PC-3 (cell line): ENCODE measurements at regions not wholly inside any gene's neighbourhood (a gene's known extent, or its start where the extent isn't known, plus 50 kb on each side); places are given as distances from the start of the nearest gene placed in this dataset.

Source experiments
- CTCF ChIP-seq: fragments of 300-600 bp; sonication (generic); conservative IDR thresholded peaks from 2 replicates; pipeline ENCODE4 v1.5.1; 2017; ENCODE audit warnings: antibody characterized with exemption, low read depth, mild to moderate bottlenecking, low read length
- EZH2phosphoT487 ChIP-seq: fragments of 300-600 bp; sonication (generic); IDR thresholded peaks from 2 replicates; pipeline ENCODE4 v1.6.1; 2018; ENCODE audit warnings: mild to moderate bottlenecking, antibody characterized with exemption, low read length, borderline replicate concordance

DNA sequence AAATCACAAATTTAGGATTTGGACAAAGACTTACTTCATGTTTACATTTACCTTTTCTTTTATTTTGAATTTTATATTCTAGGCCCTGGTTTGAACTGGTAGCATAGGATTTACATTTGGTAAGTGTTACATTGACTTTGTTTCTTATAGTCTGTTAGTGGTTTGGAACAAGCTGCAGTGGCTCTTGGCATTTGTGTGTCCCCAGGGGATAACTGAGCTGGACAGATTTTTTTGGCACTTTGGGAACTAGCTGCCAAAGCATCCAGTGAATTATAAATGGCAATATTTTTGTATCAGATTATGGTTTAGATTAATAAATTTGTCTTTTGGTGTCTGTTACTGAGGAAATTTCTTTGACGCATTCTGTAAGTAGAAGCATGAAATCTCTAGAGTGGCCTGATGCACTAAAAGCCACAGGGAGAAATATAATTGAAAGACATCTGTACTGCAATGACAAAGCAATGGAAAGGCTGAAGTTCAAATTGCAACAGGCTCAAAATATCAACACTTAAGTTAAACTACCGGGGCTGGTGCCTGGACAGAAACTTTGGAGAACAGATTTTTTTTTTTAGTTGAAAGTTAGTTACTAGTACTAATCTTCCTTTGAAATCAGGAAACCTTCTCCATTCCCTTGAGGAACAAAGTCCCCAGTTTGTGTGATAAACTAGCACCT lies 107.6 kb upstream of the PLCXD3 start:
- TF ChIP-seq CTCF (no peak), EZH2phosphoT487 (no peak)
